Panc1 (cell line): ENCODE measurements at regions not wholly inside any gene's neighbourhood (a gene's known extent, or its start where the extent isn't known, plus 50 kb on each side); places are given as distances from the start of the nearest gene placed in this dataset.

Experiments
- ATAC-seq: fragments of 200-7000 bp; cut with Tn5 transposase; 2 replicates; pipeline ENCODE4 v1.9.1; 2020; ENCODE audit warnings: mild to moderate bottlenecking, moderate library complexity
- BruUV-seq: library from RNA; stranded (reverse); fragments of 400-500 nt; replicated peaks from 2 replicates; lab custom pipeline; 2021; lab: Mats Ljungman, UMichigan
- CTCF ChIA-PET: fragments of 300-600 bp; sonication (Branson Sonifier 250); formaldehyde crosslinking; loops from one replicate; lab custom pipeline; 2022; ENCODE audit warnings: antibody characterized with exemption; lab: Charles Lee
- POLR2A ChIA-PET: fragments of 300-600 bp; sonication (Branson Sonifier 250); formaldehyde crosslinking; loops from one replicate; lab custom pipeline; 2022; ENCODE audit warnings: antibody characterized with exemption; lab: Charles Lee
- DNase-seq: peaks from one replicate; pipeline ENCODE4 v3.0.0-alpha.2; 2010; ENCODE audit warnings: low read depth, low spot score
- H3K27ac ChIP-seq: 2 replicates; pipeline ENCODE4 v1.5.1; 2011; ENCODE audit warnings: mild to moderate bottlenecking, low read length, inconsistent platforms
- H3K27me3 ChIP-seq: fragments of 200-500 bp; sonication (Bioruptor generic); 2 replicates; pipeline ENCODE4 v1.6.0; 2014; ENCODE audit warnings: low read length, inconsistent platforms; ENCODE audit not compliant: control insufficient read depth, insufficient read depth
- H3K36me3 ChIP-seq: fragments of 200-500 bp; sonication (Bioruptor generic); 2 replicates; pipeline ENCODE4 v1.5.1; 2014; ENCODE audit warnings: inconsistent platforms, mild to moderate bottlenecking, low read length, moderate library complexity; ENCODE audit not compliant: control insufficient read depth, insufficient read depth
- H3K4me1 ChIP-seq: 2 replicates; pipeline ENCODE4 v1.5.1; 2011; ENCODE audit warnings: inconsistent platforms, mild to moderate bottlenecking, low read length, moderate library complexity; ENCODE audit not compliant: control insufficient read depth, insufficient read depth
- H3K4me3 ChIP-seq, 2 experiments: 2 replicates each; pipeline ENCODE4 v1.5.1; 2011 to 2012; ENCODE audit warnings: low read depth in 2 of 2, low read length in 2 of 2, mild to moderate bottlenecking in 2 of 2, inconsistent platforms in 1 of 2, moderate library complexity in 1 of 2
- H3K9me3 ChIP-seq: fragments of 200-500 bp; sonication (Bioruptor generic); 2 replicates; pipeline ENCODE4 v1.5.1; 2014; ENCODE audit warnings: low read depth, mild to moderate bottlenecking, inconsistent platforms, low read length, moderate library complexity; ENCODE audit not compliant: control insufficient read depth, insufficient read depth
- POLR2AphosphoS5 ChIP-seq: IDR thresholded peaks from 2 replicates; pipeline ENCODE4 v1.6.1; 2012; ENCODE audit warnings: mild to moderate bottlenecking, low read depth, low read length, moderate library complexity
- REST ChIP-seq, 2 experiments: IDR thresholded peaks; 2 replicates each; pipeline ENCODE4 v1.6.1; 2011 to 2012; ENCODE audit warnings: low read depth in 2 of 2, control low read depth in 1 of 2, low read length in 1 of 2, mild to moderate bottlenecking in 1 of 2, moderate library complexity in 1 of 2; ENCODE audit not compliant: insufficient read depth in 1 of 2
- SIN3A ChIP-seq: IDR thresholded peaks from 2 replicates; pipeline ENCODE4 v1.6.1; 2012; ENCODE audit warnings: low read depth, mild to moderate bottlenecking, low read length, moderate library complexity, borderline replicate concordance; ENCODE audit not compliant: insufficient read depth
- TCF7L2 ChIP-seq: IDR thresholded peaks from 2 replicates; pipeline ENCODE4 v1.6.1; 2011; ENCODE audit warnings: mild to moderate bottlenecking, low read depth, low read length, inconsistent platforms
- in situ Hi-C: cut with HindIII; loops from 2 replicates; pipeline ENCODE4 v1.10.0; 2016; ENCODE audit warnings: low sequenced_read_pairs, low pct_unique_long_range_greater_than_20kb
- intact Hi-C: fragments of 100-400 bp; cut with micrococcal nuclease; formaldehyde crosslinking; loops from one replicate; pipeline ENCODE4 v1.10.0; 2022; ENCODE audit not compliant: unreplicated experiment
- TF ChIP-seq, protein P1 (sequence below): fragments of 450-650 bp; IDR thresholded peaks from 2 replicates; pipeline ENCODE4 v1.5.1; 2017; ENCODE audit warnings: mild to moderate bottlenecking

DNA sequence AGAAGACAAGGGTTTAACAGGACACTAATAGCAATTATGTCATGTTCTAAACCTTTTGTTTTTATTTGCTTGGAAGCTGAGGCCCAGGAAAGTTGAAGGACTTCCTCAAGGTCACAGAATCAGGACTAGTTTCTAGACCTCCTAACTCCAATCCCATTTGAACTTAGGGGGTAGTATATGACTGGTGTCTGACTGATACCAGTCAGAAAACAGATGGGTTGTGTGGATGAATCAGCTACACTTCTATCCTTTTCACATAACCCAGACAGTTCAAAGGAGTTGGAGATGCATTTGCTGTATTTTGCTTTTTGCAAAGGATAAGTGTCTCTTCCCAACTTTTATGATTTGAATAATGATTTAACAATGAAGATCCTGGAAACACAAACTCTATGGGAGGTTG lies 322.5 kb downstream of the HLX start:
- Histone ChIP-seq H3K4me1 (no peaks in the 10 kb centered on the region), H3K9me3 (no peaks in the 10 kb centered on the region), H3K27ac (no peak overlapping the region), H3K36me3 (no peaks in the 10 kb centered on the region), H3K27me3 (no peaks in the 10 kb centered on the region), H3K4me3 (no peak overlapping the region)
- BruUV-seq, result no TSS peak
- TF ChIP-seq SIN3A, result no peak
- TF ChIP-seq POLR2AphosphoS5, result no peak
- TF ChIP-seq, protein P1, sequence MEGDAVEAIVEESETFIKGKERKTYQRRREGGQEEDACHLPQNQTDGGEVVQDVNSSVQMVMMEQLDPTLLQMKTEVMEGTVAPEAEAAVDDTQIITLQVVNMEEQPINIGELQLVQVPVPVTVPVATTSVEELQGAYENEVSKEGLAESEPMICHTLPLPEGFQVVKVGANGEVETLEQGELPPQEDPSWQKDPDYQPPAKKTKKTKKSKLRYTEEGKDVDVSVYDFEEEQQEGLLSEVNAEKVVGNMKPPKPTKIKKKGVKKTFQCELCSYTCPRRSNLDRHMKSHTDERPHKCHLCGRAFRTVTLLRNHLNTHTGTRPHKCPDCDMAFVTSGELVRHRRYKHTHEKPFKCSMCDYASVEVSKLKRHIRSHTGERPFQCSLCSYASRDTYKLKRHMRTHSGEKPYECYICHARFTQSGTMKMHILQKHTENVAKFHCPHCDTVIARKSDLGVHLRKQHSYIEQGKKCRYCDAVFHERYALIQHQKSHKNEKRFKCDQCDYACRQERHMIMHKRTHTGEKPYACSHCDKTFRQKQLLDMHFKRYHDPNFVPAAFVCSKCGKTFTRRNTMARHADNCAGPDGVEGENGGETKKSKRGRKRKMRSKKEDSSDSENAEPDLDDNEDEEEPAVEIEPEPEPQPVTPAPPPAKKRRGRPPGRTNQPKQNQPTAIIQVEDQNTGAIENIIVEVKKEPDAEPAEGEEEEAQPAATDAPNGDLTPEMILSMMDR, result no peak
- no peak for TF ChIP-seq REST (IDR thresholded peaks at IDR 0.05; ENCODE audit: insufficient read depth in 1 of 2, low read depth in 2 of 2, low read length in 1 of 2)
- no peak for TF ChIP-seq TCF7L2
- ChIA-PET POLR2A (no interaction called here), CTCF (no interaction called here)
- DNase-seq, result no peak
- in situ Hi-C loops, result no loop called here
- intact Hi-C loops, result loop anchor here (2.0 kb wide), 1 partner anchor 329 kb away; no protein-coding TSS in a partner anchor
- ATAC-seq, result no peak

GRCh38 chr1:221203224-221204054 lies 324.2 kb downstream of the HLX start:
- ATAC-seq, result peak; percentile 63; the same call in 1 of the 2 replicates
- ChIA-PET CTCF (interaction anchor here (0.5 to 1.5 kb wide), 4 partner anchors 324 to 1735 kb away, joined by 3 to 10 read pairs (median 4); partner anchors contain the start of gene HLX), POLR2A (no interaction called here)
- H3K27me3 ChIP-seq, result no peaks in the 10 kb centered on the region
- TF ChIP-seq REST (IDR thresholded peaks at IDR 0.05; ENCODE audit: insufficient read depth in 1 of 2, low read depth in 2 of 2, low read length in 1 of 2) (no peak), SIN3A (no peak), POLR2AphosphoS5 (no peak), TCF7L2 (no peak)
- TF ChIP-seq, protein P1, result peak; percentile 90
- BruUV-seq, result no TSS peak
- intact Hi-C loops, result loop anchor here (2.0 kb wide), 2 partner anchors 69 to 331 kb away; no protein-coding TSS in a partner anchor
- DNase-seq, result peak; percentile 47
- H3K9me3 ChIP-seq, result no peaks in the 10 kb centered on the region
- in situ Hi-C loops, result no loop called here
- H3K27ac ChIP-seq, result no peak overlapping the region
- H3K36me3 ChIP-seq, result no peaks in the 10 kb centered on the region
- H3K4me1 ChIP-seq, result no peaks in the 10 kb centered on the region
- H3K4me3 ChIP-seq, result no peak overlapping the region
